ENCODE measurements at regions not wholly inside any gene's neighbourhood (a gene's known extent, or its start where the extent isn't known, plus 50 kb on each side); places are given as distances from the start of the nearest gene placed in this dataset.

DNA sequence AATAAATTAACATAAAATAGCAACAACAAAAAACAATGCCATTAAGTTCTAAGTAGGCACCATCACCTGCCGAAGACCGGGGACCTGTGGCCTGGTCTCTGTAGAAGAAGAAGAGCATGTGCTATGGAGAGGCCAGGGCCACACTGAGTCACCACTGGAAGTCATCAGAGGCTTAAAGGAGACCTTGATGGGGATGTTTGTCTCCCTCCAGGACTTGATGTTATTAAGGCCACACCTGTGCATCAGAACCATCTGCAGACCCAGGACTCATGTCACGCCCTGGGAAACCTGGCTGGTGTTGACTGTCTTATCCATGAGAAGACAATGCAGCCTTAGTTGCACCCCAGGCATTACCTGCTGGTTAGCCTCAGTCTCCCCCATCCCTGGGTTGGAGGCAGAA, 292.3 kb downstream of the AACS start:
- TF ChIP-seq CTCF (IDR thresholded peaks at IDR 0.05; ENCODE audit: insufficient read depth, low read depth, low read length, missing control alignments): no peak
- no peak overlapping the region for H3K4me3 ChIP-seq (ENCODE audit: low read length)
- no peak for DNase-seq (ENCODE audit: low read depth)

DNA sequence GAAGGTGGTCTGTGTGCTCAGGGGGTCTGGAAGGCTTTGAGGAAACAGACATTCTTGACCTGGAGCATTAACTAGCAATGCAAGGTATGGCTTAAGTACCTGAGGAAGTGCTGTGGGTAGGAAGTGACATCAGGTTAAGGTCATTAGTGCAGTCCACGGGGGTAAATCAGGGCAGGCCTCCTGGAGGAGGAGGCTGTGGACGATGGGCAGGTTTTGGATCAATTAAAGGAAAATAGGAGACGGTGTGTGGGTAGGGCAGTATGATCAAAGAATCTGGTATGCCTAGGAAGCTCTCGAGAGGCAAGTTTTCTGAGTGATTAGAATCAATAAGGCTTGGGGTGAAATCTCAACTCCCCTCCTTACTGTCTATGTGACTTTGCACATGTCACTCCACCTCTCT, 295.3 kb downstream of the AACS start:
- no peak for TF ChIP-seq CTCF (IDR thresholded peaks at IDR 0.05; ENCODE audit: insufficient read depth, low read depth, low read length, missing control alignments)

DNA sequence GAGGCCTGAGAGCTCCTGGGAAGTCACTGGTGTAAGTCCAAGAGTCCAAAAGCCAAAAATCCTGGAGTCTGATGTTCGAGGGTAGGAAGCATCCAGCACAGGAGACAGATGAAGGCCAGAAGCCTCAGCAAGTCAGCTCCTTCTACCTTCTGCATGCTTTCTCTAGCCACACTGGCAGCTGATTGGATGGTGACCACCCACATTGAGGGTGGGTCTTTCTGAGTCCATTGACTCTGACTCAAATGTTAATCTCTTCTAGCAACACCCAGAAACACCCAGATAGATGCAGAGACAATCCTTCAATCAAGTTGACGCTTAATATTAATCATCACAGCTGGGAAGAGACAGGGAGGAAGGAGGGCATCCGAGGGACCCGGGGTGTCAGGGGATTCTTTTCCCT, 305.8 kb downstream of the AACS start:
- no peak overlapping the region for H3K4me3 ChIP-seq (ENCODE audit: low read length)
- no peak for DNase-seq (ENCODE audit: low read depth)
- no peak for TF ChIP-seq CTCF (IDR thresholded peaks at IDR 0.05; ENCODE audit: insufficient read depth, low read depth, low read length, missing control alignments)

More for the DNA sequence above, 295.3 kb downstream of the AACS start:
- no peak for DNase-seq (ENCODE audit: low read depth)
- H3K4me3 ChIP-seq (ENCODE audit: low read length): no peak overlapping the region

- DNase-seq (ENCODE audit: low read depth): no peak
- H3K4me3 ChIP-seq (ENCODE audit: low read length): no peak overlapping the region
- no peak for TF ChIP-seq CTCF (IDR thresholded peaks at IDR 0.05; ENCODE audit: insufficient read depth, low read depth, low read length, missing control alignments)
Measured at GRCh38 chr12:125372085-125372484, 306.9 kb downstream of the AACS start.

DNA sequence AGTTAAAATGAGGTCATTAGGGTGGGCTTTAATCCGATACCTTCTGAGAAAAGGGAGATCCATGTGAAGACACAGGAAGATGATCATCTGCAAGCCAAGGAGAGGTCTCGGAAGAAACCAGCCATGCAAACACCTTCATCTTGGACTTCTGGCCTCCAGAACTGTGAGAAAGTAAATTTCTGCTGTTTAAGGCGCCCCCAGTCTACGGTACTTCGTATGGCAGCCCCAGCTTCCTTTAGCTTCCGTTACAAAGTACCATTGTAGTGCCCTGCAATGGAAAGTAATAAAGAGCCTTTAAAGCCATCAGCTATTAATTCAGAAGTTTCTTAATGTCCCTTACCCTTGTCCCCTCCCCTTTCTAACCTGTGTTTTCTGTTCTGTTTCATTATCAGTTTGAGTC, 308.1 kb downstream of the AACS start:
- DNase-seq (ENCODE audit: low read depth): no peak
- H3K4me3 ChIP-seq (ENCODE audit: low read length): no peak overlapping the region
- TF ChIP-seq CTCF (IDR thresholded peaks at IDR 0.05; ENCODE audit: insufficient read depth, low read depth, low read length, missing control alignments): no peak

GRCh38 chr12:125376422-125376821, 311.2 kb downstream of the AACS start:
- no peak overlapping the region for H3K4me3 ChIP-seq (ENCODE audit: low read length)
- DNase-seq (ENCODE audit: low read depth): no peak
- no peak for TF ChIP-seq CTCF (IDR thresholded peaks at IDR 0.05; ENCODE audit: insufficient read depth, low read depth, low read length, missing control alignments)

- DNase-seq (ENCODE audit: low read depth): no peak
- no peak for TF ChIP-seq CTCF (IDR thresholded peaks at IDR 0.05; ENCODE audit: insufficient read depth, low read depth, low read length, missing control alignments)
- H3K4me3 ChIP-seq (ENCODE audit: low read length): no peak overlapping the region
Measured at GRCh38 chr12:125377093-125377492, 311.9 kb downstream of the AACS start.

Data from epithelial cell of esophagus (primary cell).